Mucosa of stomach (tissue), 1 donor: ENCODE measurements at regions not wholly inside any gene's neighbourhood (a gene's known extent, or its start where the extent isn't known, plus 50 kb on each side); places are given as distances from the start of the nearest gene placed in this dataset.

Experiments used
- H3K27me3 ChIP-seq: one replicate; pipeline ENCODE4 v1.7.0; 2013; ENCODE audit warnings: mild to moderate bottlenecking, low read length; ENCODE audit not compliant: control insufficient read depth, insufficient read depth
- H3K36me3 ChIP-seq: one replicate; pipeline ENCODE4 v1.7.0; 2013; ENCODE audit warnings: low read length; ENCODE audit not compliant: control insufficient read depth, insufficient read depth
- H3K4me1 ChIP-seq: one replicate; pipeline ENCODE4 v1.7.0; 2013; ENCODE audit warnings: mild to moderate bottlenecking, low read length; ENCODE audit not compliant: control insufficient read depth, insufficient read depth
- H3K4me3 ChIP-seq: one replicate; pipeline ENCODE4 v1.7.0; 2013; ENCODE audit warnings: low read length
- H3K9ac ChIP-seq: one replicate; pipeline ENCODE4 v1.7.0; 2013; ENCODE audit warnings: mild to moderate bottlenecking, low read length, moderate library complexity
- H3K9me3 ChIP-seq: one replicate; pipeline ENCODE4 v1.7.0; 2013; ENCODE audit warnings: mild to moderate bottlenecking, low read length, moderate library complexity; ENCODE audit not compliant: control insufficient read depth
- donor health status: Pancreatic carcinoma.

- Histone ChIP-seq H3K4me3 (no peak overlapping the region), H3K27me3 (peaks cover 3% of the 10 kb centered on the region), H3K9me3 (no peaks in the 10 kb centered on the region), H3K9ac (no peak overlapping the region), H3K4me1 (no peaks in the 10 kb centered on the region), H3K36me3 (no peaks in the 10 kb centered on the region)
Observed at GRCh38 chr11:134915212-134915611, 503.2 kb upstream of the B3GAT1 start.

DNA sequence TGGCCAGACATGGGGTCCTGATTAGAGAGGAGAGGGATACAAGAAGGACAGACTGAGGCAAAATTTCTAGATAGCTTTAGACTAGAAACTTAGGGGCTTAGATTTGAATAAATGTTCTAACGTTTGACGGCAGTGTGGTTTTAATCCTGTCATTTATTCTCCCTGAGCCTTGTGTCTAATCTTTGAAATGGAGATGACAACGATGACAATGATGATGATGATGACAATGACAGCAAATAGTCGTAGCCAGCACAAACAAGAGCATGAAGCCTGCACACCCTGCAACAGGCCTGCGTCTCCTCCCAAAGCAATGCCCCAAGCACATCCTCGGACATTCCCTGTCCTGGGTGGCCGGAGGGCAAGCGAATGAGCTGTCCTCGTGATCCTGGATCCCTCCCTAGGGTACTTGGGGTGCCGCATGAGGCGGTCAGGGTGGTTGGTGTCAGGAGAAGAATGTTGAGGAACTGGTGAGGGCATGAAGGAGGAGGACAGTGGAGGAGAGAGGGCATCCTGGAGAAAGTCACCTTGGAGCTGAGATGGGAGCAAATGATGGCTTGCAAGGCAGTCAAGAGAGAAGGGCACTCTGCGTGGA is 502.1 kb upstream of the B3GAT1 start:
- Histone ChIP-seq H3K4me3 (no peak overlapping the region), H3K9ac (no peak overlapping the region), H3K36me3 (no peaks in the 10 kb centered on the region), H3K9me3 (no peaks in the 10 kb centered on the region), H3K27me3 (peaks cover 3% of the 10 kb centered on the region), H3K4me1 (no peaks in the 10 kb centered on the region)

DNA sequence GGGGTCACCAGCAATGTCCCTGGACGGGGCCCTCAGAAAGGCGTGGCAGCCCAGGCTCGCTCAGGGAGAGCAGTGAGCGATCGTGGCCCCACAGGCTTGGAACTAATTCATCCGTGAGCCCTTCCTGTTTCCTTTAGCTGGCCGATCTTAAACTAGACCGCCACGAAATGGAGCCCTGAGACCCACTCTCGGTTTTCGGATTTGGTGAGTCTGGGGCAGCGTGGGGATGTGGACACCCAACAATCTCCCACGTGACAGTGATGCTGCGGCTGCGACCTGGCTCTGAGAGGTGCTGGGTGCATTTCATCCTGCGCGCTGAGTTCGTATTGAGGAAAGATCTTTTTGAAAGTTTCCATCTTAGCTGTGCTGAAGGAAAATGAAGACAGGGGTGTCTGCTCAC is 501.3 kb upstream of the B3GAT1 start:
- H3K36me3 ChIP-seq, result no peaks in the 10 kb centered on the region
- no peak overlapping the region for H3K4me3 ChIP-seq
- no peaks in the 10 kb centered on the region for H3K4me1 ChIP-seq
- H3K9me3 ChIP-seq, result no peaks in the 10 kb centered on the region
- H3K27me3 ChIP-seq, result peaks cover 3% of the 10 kb centered on the region
- no peak overlapping the region for H3K9ac ChIP-seq

- H3K4me3 ChIP-seq, result no peak overlapping the region
- H3K9me3 ChIP-seq, result no peaks in the 10 kb centered on the region
- H3K27me3 ChIP-seq, result peaks cover 3% of the 10 kb centered on the region
- H3K4me1 ChIP-seq, result no peaks in the 10 kb centered on the region
- H3K36me3 ChIP-seq, result no peaks in the 10 kb centered on the region
- no peak overlapping the region for H3K9ac ChIP-seq
Observed at GRCh38 chr11:134911514-134912180, 499.6 kb upstream of the B3GAT1 start.

- Histone ChIP-seq H3K27me3 (peaks cover 3% of the 10 kb centered on the region), H3K9ac (no peak overlapping the region), H3K9me3 (no peaks in the 10 kb centered on the region), H3K36me3 (no peaks in the 10 kb centered on the region), H3K4me1 (no peaks in the 10 kb centered on the region), H3K4me3 (no peak overlapping the region)
Observed at GRCh38 chr11:134908583-134908982, 496.5 kb upstream of the B3GAT1 start.

- Histone ChIP-seq H3K4me1 (no peaks in the 10 kb centered on the region), H3K4me3 (no peak overlapping the region), H3K9ac (no peak overlapping the region), H3K36me3 (no peaks in the 10 kb centered on the region), H3K27me3 (no peaks in the 10 kb centered on the region), H3K9me3 (no peaks in the 10 kb centered on the region)
Observed at GRCh38 chr11:134907636-134908035, 495.6 kb upstream of the B3GAT1 start.

GRCh38 chr11:134906356-134906955 is 494.4 kb upstream of the B3GAT1 start:
- Histone ChIP-seq H3K9ac (no peak overlapping the region), H3K36me3 (no peaks in the 10 kb centered on the region), H3K27me3 (no peaks in the 10 kb centered on the region), H3K9me3 (no peaks in the 10 kb centered on the region), H3K4me3 (no peak overlapping the region), H3K4me1 (no peaks in the 10 kb centered on the region)

DNA sequence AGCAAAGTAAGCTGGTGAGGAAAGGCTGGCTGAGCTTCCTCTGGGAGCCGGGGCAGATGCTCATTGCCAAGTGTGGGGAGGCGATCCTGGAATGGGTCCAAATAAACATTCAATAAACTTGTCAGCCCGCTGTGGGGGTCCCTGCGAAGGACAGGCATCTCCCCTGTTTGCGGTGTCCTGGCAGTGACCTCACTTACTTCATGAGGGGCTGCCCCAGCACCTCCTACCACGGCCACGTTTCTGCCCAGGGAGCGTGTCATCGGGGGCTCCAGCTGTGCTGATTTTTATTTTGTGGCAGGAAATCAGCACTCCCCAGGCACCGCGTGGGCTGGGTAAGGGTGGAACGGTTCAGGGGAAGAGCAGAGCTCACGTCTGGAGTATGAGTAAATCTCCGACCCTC is 493.9 kb upstream of the B3GAT1 start:
- Histone ChIP-seq H3K4me3 (no peak overlapping the region), H3K9me3 (no peaks in the 10 kb centered on the region), H3K4me1 (no peaks in the 10 kb centered on the region), H3K36me3 (no peaks in the 10 kb centered on the region), H3K27me3 (no peaks in the 10 kb centered on the region), H3K9ac (no peak overlapping the region)

- no peaks in the 10 kb centered on the region for H3K9me3 ChIP-seq
- H3K4me3 ChIP-seq, result no peak overlapping the region
- no peaks in the 10 kb centered on the region for H3K27me3 ChIP-seq
- H3K9ac ChIP-seq, result no peak overlapping the region
- no peaks in the 10 kb centered on the region for H3K4me1 ChIP-seq
- no peaks in the 10 kb centered on the region for H3K36me3 ChIP-seq
Observed at GRCh38 chr11:134905517-134905916, 493.5 kb upstream of the B3GAT1 start.

GRCh38 chr11:134904103-134904790 is 492.2 kb upstream of the B3GAT1 start:
- no peaks in the 10 kb centered on the region for H3K4me1 ChIP-seq
- H3K27me3 ChIP-seq, result no peaks in the 10 kb centered on the region
- no peak overlapping the region for H3K9ac ChIP-seq
- H3K4me3 ChIP-seq, result no peak overlapping the region
- H3K9me3 ChIP-seq, result no peaks in the 10 kb centered on the region
- no peaks in the 10 kb centered on the region for H3K36me3 ChIP-seq

DNA sequence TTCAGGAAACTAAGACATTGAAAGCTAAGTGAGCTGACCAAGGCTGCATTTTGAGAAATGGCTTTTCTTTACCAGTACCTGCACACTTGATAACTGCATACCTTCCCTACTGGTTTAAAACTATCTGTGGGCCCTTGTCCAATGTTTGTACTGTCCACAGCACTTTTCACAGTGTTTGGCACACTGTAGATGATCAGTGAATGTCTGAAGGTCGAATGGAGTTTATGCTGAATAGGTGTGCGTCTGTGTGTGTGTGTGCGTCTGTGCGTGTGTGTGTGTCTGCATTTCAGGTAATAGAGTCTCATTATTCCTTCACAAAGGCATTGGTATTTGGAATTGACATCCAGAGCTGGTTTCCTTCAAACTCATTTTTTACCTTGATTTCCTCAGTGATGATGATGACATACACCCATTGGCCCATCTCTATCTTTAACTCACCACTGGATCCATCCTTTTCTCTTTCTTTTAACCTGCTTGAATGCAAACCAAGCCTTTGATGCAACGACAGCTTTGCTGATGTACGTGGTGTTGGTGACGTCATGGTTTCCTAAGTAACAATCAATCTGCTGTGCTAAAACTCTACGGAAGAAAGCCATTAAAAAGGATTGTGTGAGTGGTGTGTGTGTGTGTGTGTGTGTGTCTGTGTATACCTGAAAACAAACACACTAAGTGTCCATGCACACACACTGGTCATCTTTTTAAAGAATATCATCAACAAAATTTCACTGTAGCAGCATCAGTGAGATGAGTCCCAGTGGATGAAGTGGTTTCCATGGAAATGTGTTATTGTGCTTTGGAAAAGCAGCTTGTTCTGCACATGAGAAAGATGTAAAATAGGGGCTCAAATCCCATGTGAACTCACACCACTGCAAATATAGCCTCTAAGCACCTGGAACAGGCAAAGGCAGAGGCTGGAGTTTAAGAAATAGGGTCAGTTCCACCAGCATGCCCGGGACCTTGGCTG is 490.2 kb upstream of the B3GAT1 start:
- no peak overlapping the region for H3K9ac ChIP-seq
- no peak overlapping the region for H3K4me3 ChIP-seq
- H3K4me1 ChIP-seq, result no peaks in the 10 kb centered on the region
- H3K27me3 ChIP-seq, result no peaks in the 10 kb centered on the region
- H3K36me3 ChIP-seq, result no peaks in the 10 kb centered on the region
- no peaks in the 10 kb centered on the region for H3K9me3 ChIP-seq
